TTC549 (cell line): ENCODE measurements at regions not wholly inside any gene's neighbourhood (a gene's known extent, or its start where the extent isn't known, plus 50 kb on each side); places are given as distances from the start of the nearest gene placed in this dataset.

Source experiments
- FAIRE-seq: peaks from 2 replicates; lab custom pipeline; 2012; peaks lifted over from hg19 to GRCh38; lab: Jason Lieb, UNC

- no peak for FAIRE-seq
Observed at GRCh38 chrX:118167361-118167760, 50.8 kb upstream of the KLHL13 start.

DNA sequence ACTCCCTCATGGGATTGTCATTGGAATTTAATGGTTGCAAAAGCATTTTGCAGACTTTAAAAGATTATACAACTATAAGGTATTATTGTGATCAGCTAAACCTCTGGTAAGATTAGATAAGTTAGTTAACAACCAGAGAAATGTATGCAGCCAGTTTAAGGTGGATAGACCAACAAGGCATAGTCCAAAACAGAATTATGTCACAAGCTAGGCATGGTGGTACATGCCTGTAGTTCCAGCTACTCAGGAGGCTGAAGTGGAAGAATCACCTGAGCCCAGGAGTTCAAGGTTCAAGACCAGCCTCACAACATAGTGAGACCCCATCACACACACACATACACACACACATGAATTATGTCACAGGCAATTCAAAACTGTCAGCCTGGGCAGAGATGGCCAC lies 54.7 kb upstream of the KLHL13 start:
- FAIRE-seq = no peak

- no peak for FAIRE-seq
Observed at GRCh38 chrX:118174516-118175098, 58.0 kb upstream of the KLHL13 start.

- no peak for FAIRE-seq
Observed at GRCh38 chrX:118177708-118178107, 61.1 kb upstream of the KLHL13 start.

DNA sequence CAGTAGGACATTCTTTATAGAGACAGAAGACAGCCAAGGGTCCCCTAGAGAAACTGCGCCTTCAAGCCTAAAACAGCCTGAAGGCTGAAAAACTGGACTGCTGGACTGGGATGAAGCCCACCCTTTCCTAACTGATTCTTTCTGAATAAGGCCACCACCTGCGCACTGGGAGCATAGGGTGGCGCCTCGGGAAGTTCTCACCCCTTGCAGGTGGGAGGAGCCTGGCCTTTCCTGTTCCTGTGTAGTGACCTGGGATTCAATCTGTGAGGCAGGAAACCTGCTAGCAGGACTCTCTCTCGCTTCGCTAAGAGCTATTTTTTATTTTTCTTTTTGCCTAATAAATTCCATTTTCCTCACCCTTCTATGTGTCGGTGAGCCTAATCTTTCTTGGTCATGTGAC lies 61.8 kb upstream of the KLHL13 start:
- FAIRE-seq = no peak

- FAIRE-seq = no peak
Observed at GRCh38 chrX:118179161-118179560, 62.6 kb upstream of the KLHL13 start.

GRCh38 chrX:118179718-118180117 lies 63.1 kb upstream of the KLHL13 start:
- FAIRE-seq = no peak

DNA sequence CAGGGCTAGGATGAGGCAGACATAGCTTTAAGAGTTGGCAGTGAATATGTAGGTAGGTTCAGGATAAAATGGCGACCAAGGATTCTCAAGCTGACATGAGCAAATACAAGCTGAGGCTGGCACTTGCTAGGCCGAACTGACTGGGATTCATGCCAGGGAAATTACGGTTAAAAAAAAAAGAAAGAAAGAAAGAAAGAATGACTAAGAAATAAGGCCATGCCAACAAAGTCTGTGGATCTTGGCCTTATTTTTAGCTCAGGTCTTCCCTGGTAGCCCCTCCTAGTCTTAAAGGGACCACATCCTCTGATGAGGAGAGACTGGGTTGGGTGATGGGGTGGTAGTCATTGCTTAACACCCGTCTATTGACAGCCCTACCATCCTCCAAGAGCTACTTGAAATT lies 64.4 kb upstream of the KLHL13 start:
- FAIRE-seq = no peak

- FAIRE-seq = no peak
Observed at GRCh38 chrX:118182025-118182424, 65.4 kb upstream of the KLHL13 start.

GRCh38 chrX:118182681-118183080 lies 66.1 kb upstream of the KLHL13 start:
- FAIRE-seq = no peak

- no peak for FAIRE-seq
Observed at GRCh38 chrX:118183606-118184005, 67.0 kb upstream of the KLHL13 start.

DNA sequence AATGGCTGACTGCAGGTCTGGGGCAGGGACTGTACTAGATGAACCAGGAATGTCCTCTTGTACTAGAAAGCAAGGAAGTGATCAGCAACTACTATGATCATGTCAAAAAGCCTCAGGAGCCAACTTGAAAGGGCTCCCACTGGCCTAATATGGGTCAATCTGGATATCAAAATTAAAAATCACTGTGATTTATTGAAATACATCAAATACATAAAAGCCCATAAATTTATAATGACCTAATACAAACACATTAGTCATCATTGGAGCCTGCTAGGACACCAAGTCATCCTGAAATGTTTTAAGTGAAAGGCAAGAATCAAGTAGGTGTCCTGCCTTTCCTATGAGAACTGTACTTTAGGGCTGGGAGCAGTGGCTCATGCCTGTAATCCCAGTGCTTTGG lies 70.5 kb upstream of the KLHL13 start:
- no peak for FAIRE-seq

- FAIRE-seq = no peak
Observed at GRCh38 chrX:118189000-118189399, 72.4 kb upstream of the KLHL13 start.

DNA sequence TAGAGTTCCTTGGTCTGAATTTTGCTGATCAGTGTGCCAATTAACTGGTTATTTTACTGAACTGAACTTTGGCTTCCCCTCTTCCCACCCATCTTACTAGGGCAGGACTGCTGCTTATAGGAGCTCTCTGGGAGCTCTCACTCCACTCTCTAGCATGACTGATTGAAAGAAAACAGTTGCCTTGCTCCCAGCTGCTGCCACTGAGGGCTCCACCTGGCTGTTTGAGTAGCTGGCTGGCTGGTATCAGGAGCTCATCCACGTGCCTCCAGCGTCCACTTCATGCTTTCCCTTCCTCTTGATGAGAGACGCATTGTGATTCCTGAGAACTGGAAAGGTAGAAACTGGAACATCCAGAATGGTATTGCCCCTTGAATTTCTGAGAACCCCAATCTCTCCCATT lies 73.0 kb upstream of the KLHL13 start:
- no peak for FAIRE-seq

GRCh38 chrX:118197730-118198129 lies 81.1 kb upstream of the KLHL13 start:
- FAIRE-seq = no peak

GRCh38 chrX:118198577-118198976 lies 82.0 kb upstream of the KLHL13 start:
- FAIRE-seq = no peak

GRCh38 chrX:118199997-118200396 lies 83.4 kb upstream of the KLHL13 start:
- FAIRE-seq = no peak

DNA sequence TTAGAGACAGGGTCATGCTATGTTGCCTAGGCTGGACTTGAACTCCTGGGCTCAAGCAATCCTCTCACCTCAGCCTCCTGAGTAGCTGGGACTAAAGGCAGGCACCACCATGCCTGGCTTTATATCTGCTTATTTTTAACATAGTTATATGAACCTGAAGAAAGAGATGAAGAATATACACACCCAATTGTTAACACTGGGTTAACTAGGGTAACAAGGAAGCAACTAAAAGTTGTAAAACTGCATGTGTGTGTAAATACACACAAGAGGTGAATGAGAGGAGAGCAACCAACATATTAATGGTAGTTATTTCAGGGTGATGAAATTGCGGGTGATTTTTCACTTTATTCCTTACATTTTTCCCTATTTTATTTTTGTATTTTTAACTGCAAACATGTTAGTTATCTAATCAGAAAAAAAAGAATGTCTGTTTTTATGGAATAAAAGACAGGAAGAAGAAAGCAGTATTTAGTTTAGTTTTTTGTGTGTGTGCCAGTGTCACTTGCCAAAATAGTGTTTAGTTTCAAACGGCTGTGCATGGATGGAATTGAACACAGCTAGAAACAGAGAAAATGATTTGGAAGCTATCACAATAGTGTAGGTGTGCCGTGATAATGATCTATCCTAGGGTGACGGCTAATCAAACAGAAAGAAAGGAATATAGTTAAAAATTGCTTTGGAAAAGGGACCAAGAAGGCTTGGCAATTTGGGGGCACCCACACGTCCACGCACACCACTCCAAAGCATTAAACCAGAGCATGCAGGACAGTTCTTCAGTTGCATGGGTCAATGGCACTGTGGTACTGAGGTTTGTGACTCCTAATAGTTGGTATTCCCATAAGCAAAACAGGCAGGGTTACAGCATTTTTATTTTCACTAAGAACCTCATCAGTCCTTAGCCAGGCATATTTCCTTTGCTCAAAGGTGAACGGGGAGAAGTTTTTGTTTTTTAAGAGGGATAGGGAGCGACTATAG lies 89.1 kb upstream of the KLHL13 start:
- FAIRE-seq = no peak

GRCh38 chrX:118207831-118208453 lies 91.3 kb upstream of the KLHL13 start:
- FAIRE-seq = no peak

- FAIRE-seq = no peak
Observed at GRCh38 chrX:118208481-118208880, 91.9 kb upstream of the KLHL13 start.

- FAIRE-seq = no peak
Observed at GRCh38 chrX:118211891-118212816, 95.5 kb upstream of the KLHL13 start.

- no peak for FAIRE-seq
Observed at GRCh38 chrX:118212817-118213183, 96.2 kb upstream of the KLHL13 start.
